ENCODE measurements at regions not wholly inside any gene's neighbourhood (a gene's known extent, or its start where the extent isn't known, plus 50 kb on each side); places are given as distances from the start of the nearest gene placed in this dataset.
"Not testable (repeated sequence)": the region's sequence is repeated elsewhere in the genome, so short reads cannot be mapped to it uniquely, and the experiment has no call there.

DNA sequence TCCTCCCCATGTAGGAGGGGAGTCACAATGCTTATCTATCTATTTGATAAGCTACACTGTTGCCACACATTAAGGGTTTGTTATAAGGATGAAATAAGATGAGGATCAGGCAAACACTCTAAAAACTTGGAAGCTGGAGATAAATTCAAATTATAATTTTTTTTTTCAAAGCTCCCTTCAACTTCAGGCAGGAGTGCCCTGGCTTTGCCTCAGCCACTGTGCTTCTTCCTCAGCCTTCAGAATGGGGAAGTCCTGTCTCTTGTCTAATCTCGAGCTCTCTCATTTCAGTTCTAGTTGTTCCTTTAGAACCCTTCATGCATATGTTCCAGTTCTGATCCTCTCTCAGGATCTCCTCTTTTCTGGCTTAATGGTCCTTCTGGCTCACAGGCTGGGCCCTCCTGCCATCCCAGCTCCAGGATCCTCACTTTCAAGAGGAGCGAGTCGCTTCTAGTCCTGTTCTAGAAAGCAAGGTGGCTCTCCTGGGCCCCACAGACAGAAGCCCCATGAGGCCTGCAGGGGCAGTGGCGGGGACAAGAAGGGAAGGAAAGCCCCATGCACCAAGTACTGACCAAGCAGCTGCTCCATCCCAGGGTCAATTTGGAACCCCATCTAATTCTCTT, 164.3 kb downstream of the VEGFA start:
- no peak for DNase-seq

DNA sequence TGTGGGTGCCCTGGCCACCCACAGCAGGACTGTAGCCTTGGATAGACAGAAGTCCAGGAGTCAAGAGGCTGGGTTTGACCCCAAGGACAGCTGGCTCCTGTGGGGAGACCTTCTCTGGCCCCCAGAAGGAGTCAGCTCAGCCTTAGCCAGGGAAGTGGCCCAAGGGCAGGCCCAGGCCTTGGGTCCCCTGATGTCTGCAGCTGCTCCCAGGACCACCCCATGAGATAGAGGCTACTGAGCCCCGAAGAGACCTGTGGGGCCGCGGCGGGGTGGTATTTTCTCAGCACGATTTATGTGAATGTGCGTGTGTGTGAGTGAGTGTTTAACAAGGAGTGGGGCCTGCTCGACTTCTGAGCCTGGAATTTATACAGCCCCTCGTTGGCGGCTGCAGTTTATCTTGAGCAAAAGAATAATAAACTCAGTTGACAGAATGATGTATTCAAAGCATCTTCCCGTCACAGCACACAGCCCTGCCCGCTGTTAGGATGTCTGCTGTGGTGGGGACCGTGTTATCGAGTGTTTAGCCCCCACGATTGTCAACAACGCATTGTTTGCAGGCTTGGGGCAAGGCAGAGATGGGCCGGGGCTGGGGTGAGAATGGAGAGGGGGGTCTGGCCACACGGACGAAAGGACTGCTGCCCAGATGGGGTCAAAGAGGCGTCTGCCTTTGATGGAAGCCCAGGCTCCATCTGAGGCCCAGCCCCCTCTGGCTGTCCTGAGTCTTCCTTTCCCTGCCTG, 163.3 kb downstream of the VEGFA start:
- DNase-seq = no peak

GRCh38 chr6:43932259-43933147, 162.5 kb downstream of the VEGFA start:
- DNase-seq = no peak

- no peak for DNase-seq
Measured at GRCh38 chr6:43931201-43931600, 161.2 kb downstream of the VEGFA start.

DNA sequence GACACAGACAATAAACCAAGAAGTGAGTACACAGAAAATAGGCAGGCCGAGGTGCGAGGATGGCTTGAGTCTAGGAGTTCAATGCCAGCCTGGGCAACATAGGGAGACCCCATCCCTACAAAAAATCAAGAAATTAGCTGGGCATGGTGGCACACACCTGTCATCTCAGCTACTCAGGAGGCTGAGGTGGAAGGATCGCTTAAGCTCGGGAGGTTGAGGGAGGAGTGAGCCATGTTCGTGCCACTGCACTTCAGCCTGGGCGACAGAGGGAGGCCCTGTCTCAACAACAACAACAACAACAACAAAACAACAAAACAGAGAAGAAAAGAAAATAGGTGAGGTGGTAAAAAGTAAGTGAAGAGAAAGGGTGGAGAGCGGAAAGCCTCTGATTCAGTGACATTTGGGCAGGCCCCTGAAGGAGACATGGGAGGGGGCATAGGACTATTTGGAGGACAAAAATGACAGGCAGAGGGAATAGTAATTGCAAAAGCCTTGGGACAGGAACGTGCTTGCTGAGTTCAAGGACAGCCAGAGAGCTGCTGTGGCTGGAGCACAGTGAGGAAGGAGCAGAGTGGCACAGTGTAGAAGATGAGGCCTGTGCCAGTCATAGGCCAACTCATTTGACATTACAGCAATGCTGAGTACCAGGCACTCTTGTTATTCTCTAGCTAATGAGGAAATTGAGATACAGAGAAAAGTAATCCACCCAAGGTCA, 160.6 kb downstream of the VEGFA start:
- no peak for DNase-seq

DNA sequence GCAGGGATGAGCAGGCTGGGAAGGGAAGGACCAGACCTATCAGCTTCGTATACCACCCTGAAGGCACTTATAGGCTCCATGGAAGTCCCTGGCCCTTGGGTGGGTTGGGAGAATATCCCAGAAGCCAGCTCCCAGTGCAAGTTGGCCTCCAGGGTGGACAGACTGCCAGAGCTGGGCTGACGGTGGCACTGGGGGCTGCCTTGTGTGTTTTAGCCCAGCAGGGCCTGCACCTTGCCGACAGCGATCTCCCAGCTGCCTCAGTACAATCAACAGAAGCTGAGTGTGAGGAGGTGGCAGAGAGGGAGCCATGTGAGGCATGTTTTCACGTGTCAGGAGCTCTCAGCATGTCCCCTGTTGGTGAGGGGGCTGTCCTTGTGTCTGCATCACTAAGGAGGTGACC, 159.5 kb downstream of the VEGFA start:
- no peak for DNase-seq

- no peak for DNase-seq
Measured at GRCh38 chr6:43927532-43928210, 157.7 kb downstream of the VEGFA start.

DNA sequence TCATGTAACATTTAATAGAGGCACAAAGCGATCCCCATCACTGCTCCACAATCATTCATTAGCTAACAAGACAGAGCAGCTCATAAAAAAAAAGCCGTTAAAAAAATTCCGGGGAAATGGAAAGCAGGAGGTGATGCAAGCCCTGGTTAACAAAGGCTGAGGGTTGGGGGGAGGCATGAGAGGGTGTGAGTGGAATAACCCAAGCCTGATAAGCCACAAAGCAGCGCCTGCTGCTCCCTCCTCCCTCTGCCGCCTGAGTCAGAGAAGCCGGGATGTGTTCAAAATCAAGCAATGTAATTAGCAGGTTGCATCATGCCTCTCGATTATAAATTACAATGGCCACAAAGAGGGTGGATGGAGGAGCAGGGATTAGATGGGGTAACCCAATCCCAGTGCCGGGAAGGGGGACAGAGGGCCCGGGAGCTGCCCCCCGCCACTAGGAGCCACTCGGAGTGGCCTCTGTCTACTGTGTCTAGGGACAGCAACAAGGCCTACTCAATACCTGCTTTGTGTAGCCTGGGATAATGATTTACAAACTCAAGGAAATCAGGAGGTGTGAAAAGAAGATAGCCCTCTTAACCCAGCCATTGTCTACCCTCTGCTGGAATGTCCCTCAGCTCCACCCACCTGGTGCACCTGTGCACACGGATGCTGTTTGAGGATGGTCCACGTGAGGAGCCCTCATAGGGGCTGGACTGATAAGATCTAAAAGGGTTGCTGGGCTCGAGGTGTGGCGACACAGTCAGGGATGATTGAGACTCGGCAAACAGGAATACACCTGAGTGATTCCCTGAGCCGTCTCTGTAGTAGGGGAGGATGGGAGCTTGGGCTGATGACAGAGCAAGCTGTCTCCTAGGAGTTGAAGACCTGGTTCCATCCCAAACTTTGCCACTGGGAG, 156.9 kb downstream of the VEGFA start:
- DNase-seq = peak; percentile 79

GRCh38 chr6:43925636-43926139, 155.7 kb downstream of the VEGFA start:
- DNase-seq = not testable (repeated sequence)

DNA sequence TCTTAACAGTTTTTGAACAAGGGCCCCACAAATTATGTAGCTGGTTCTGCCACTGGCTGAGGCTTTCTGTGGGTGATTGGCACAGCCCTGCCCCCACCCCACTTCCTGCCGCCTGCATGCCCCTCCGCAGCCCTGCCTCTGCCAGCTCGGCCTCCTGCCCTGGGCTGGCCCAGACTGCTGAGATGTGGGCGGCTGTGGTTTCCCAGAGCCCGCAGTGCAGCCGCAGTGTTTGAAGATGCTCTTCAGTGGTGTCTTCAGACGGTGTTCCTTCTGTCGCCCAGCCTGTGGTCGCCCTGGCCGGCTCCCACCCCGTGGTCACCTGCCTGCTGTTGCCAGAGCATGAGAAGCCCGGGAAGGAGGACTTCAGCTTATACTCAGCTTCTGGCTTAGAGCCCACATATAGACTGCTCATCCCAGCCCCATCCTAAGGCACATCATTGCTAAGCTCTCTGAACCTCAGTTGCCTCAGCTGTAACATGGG, 154.3 kb downstream of the VEGFA start:
- no peak for DNase-seq

DNA sequence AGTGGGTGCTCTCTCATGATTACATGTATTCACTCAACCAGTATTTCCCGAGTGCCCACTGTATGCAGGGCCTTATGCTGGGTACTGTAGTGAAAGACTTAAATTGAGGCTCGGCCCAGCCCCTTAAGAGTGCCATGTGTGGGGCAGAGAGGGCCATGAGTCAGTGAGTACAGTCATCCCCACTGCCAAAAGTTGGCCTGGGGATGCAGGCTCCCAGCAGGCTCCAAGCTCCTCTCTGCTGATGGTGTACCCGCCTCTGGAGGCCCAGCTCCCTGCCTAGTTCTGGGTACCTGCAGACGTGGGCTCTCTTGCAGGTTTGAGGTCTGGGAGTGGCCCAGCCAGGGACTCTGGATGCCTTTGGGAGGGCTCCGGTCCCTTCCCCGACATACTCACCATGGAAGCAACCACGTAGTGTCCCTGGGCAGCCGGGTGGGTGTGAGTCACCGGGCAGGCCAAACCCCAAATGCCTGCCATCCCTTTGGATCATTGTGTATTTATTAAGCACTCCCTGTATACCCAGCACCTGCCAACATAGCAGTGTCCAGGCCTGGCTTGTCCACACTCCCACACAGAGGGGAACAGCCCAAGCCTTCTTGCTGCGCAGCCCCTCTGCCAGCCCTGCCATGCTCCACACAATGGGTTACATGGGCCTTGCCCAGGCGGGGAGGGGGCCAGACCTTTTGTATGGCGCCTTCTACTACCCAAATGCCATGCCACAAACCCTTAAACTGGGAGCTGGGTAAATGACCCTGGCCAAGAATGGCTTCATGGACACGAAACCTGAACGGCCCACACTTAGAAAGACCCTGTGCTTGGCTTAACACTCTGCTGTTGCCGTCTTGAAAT, 153.6 kb downstream of the VEGFA start:
- DNase-seq = no peak

- no peak for DNase-seq
Measured at GRCh38 chr6:43922426-43923375, 152.7 kb downstream of the VEGFA start.

- DNase-seq = no peak
Measured at GRCh38 chr6:43921548-43922425, 151.8 kb downstream of the VEGFA start.

GRCh38 chr6:43921039-43921438, 151.0 kb downstream of the VEGFA start:
- peak; percentile 80 for DNase-seq

GRCh38 chr6:43919774-43920173, 149.8 kb downstream of the VEGFA start:
- DNase-seq = no peak

- no peak for DNase-seq
Measured at GRCh38 chr6:43917878-43918382, 147.9 kb downstream of the VEGFA start.

All from DMS153 (cell line).